HepG2 (cell line): ENCODE measurements at regions not wholly inside any gene's neighbourhood (a gene's known extent, or its start where the extent isn't known, plus 50 kb on each side); places are given as distances from the start of the nearest gene placed in this dataset.

ENCODE experiments used
- ATAC-seq: fragments of 200-7000 bp; cut with Tn5 transposase; 3 replicates; pipeline ENCODE4 v1.9.1; 2020; ENCODE audit warnings: mild to moderate bottlenecking, moderate library complexity
- BruUV-seq: library from RNA; stranded (reverse); fragments of 400-500 nt; replicated peaks from 2 replicates; lab custom pipeline; 2021; lab: Mats Ljungman, UMichigan
- CTCF ChIA-PET: fragments of 300-600 bp; formaldehyde crosslinking; extraction: SDS; loops from one replicate; lab custom pipeline; 2021; ENCODE audit warnings: low total read pairs, inconsistent platforms, low intra/inter-chr PET ratio; lab: Yijun Ruan, JAX
- POLR2A ChIA-PET: fragments of 350-600 bp; sonication (Branson Sonifier 250); formaldehyde crosslinking; loops from one replicate; lab custom pipeline; 2020; ENCODE audit warnings: antibody characterized with exemption, inconsistent platforms; lab: Yijun Ruan, JAX
- DNase-seq: peaks from one replicate; pipeline ENCODE4 v3.0.0-alpha.2; 2015; ENCODE audit warnings: low spot score
- FAIRE-seq: peaks from 3 replicates; lab custom pipeline; 2011; peaks lifted over from hg19 to GRCh38; lab: Jason Lieb, UNC
- H2AFZ ChIP-seq: one replicate; pipeline ENCODE4 v1.6.1; 2011; ENCODE audit warnings: low read length, inconsistent platforms
- H3K27ac ChIP-seq: fragments of 300-600 bp; 3 replicates; pipeline ENCODE4 v1.8.0; 2011; ENCODE audit warnings: mixed run types, mild to moderate bottlenecking, mixed read lengths, low read length, inconsistent platforms; ENCODE audit not compliant: insufficient read depth; ENCODE audit errors: extremely low read length
- H3K27me3 ChIP-seq, 2 experiments: fragments of 200-600 bp in 1 of 2; 2 replicates in 1 of 2; 3 replicates in 1 of 2; pipeline versions ENCODE4 v1.6.0 to v1.8.0; 2011; ENCODE audit warnings: low read length in 2 of 2, mild to moderate bottlenecking in 2 of 2, moderate library complexity in 2 of 2, inconsistent platforms in 1 of 2; ENCODE audit not compliant: insufficient read depth in 2 of 2, control insufficient read depth in 1 of 2
- H3K36me3 ChIP-seq, 2 experiments: fragments of 200-600 bp in 1 of 2; replicated peaks in 1 of 2; 2 replicates in 1 of 2; 3 replicates in 1 of 2; pipeline versions ENCODE4 v1.5.1 to v1.8.0; 2011; ENCODE audit warnings: low read length in 2 of 2, inconsistent platforms in 1 of 2; ENCODE audit not compliant: insufficient read depth in 2 of 2, control insufficient read depth in 1 of 2
- H3K4me1 ChIP-seq: 2 replicates; pipeline ENCODE4 v1.5.1; 2012; ENCODE audit warnings: low read length, inconsistent platforms; ENCODE audit not compliant: insufficient read depth
- H3K4me2 ChIP-seq: 2 replicates; pipeline ENCODE4 v1.6.0; 2011; ENCODE audit warnings: low read depth, low read length, inconsistent platforms
- H3K4me3 ChIP-seq, 3 experiments: fragments of 200-600 bp in 1 of 3; sonication (generic), shearing (Covaris generic) in 1 of 3; replicated peaks in 1 of 3; 2 replicates each; pipeline ENCODE4 v1.5.1; 2011 to 2016; ENCODE audit warnings: low read length in 3 of 3, inconsistent platforms in 2 of 3, low read depth in 2 of 3, mild to moderate bottlenecking in 2 of 3, control low read depth in 1 of 3, mixed read lengths in 1 of 3; ENCODE audit not compliant: insufficient read depth in 1 of 3
- H3K79me2 ChIP-seq: one replicate; pipeline ENCODE4 v1.6.1; 2011; ENCODE audit warnings: low read length, inconsistent platforms; ENCODE audit not compliant: insufficient read depth
- H3K9ac ChIP-seq: 2 replicates; pipeline ENCODE4 v1.6.0; 2011; ENCODE audit warnings: mild to moderate bottlenecking, low read depth, low read length, inconsistent platforms; ENCODE audit not compliant: insufficient read depth
- H3K9me3 ChIP-seq: 2 replicates; pipeline ENCODE4 v1.5.1; 2012; ENCODE audit warnings: mild to moderate bottlenecking, low read length
- H4K20me1 ChIP-seq: 2 replicates; pipeline ENCODE4 v1.6.0; 2011; ENCODE audit warnings: inconsistent platforms, mild to moderate bottlenecking, low read length, moderate library complexity; ENCODE audit not compliant: insufficient read depth
- DPF2 ChIP-seq: sonication (generic); formaldehyde crosslinking; IDR thresholded peaks from 2 replicates; pipeline ENCODE4 v1.4.0; 2020; ENCODE audit warnings: mild to moderate bottlenecking, low read depth, missing genetic modification reagents, borderline replicate concordance
- E2F2 ChIP-seq: sonication (generic); formaldehyde crosslinking; IDR thresholded peaks from 2 replicates; pipeline ENCODE4 v1.4.0; 2020; ENCODE audit warnings: missing genetic modification reagents, borderline replicate concordance
- FOXJ3 ChIP-seq: sonication (generic); formaldehyde crosslinking; IDR thresholded peaks from 2 replicates; pipeline ENCODE4 v1.4.0; 2020; ENCODE audit warnings: missing genetic modification reagents, mild to moderate bottlenecking, borderline replicate concordance
- HNRNPLL ChIP-seq: fragments of 200-400 bp; formaldehyde crosslinking; IDR thresholded peaks from 2 replicates; pipeline ENCODE4 v1.6.1; 2017; ENCODE audit warnings: mild to moderate bottlenecking, low read depth, low read length; ENCODE audit not compliant: poor library complexity, severe bottlenecking
- HOXD1 ChIP-seq: sonication (generic); formaldehyde crosslinking; IDR thresholded peaks from 2 replicates; pipeline ENCODE4 v1.5.0; 2020; ENCODE audit warnings: missing genetic modification reagents
- KDM1A ChIP-seq: IDR thresholded peaks from 2 replicates; pipeline ENCODE4 v1.6.1; 2016; ENCODE audit warnings: missing compliant biosample characterization
- LBX2 ChIP-seq: sonication (generic); formaldehyde crosslinking; IDR thresholded peaks from 2 replicates; pipeline ENCODE4 v1.5.0; 2020; ENCODE audit warnings: missing genetic modification reagents, mild to moderate bottlenecking, borderline replicate concordance
- MZF1 ChIP-seq: sonication (generic); formaldehyde crosslinking; IDR thresholded peaks from 2 replicates; pipeline ENCODE4 v1.8.1; 2023; ENCODE audit warnings: mild to moderate bottlenecking, missing genetic modification reagents, borderline replicate concordance
- NFKBIZ ChIP-seq: IDR thresholded peaks from 2 replicates; pipeline ENCODE4 v1.6.1; 2018; ENCODE audit warnings: missing genetic modification reagents, missing compliant biosample characterization
- RERE ChIP-seq: IDR thresholded peaks from 2 replicates; pipeline ENCODE4 v1.6.1; 2016; ENCODE audit warnings: low read depth, missing genetic modification reagents, missing compliant biosample characterization
- RFXANK ChIP-seq: IDR thresholded peaks from 2 replicates; pipeline ENCODE4 v1.6.1; 2016
- SAP130 ChIP-seq: IDR thresholded peaks from 2 replicates; pipeline ENCODE4 v1.6.1; 2016; ENCODE audit warnings: low read depth
- STAT5B ChIP-seq: sonication (generic); formaldehyde crosslinking; IDR thresholded peaks from 2 replicates; pipeline ENCODE4 v1.4.0; 2020; ENCODE audit warnings: missing genetic modification reagents
- THAP7 ChIP-seq: sonication (generic); formaldehyde crosslinking; IDR thresholded peaks from 2 replicates; pipeline ENCODE4 v1.8.1; 2023; ENCODE audit warnings: mild to moderate bottlenecking, missing genetic modification reagents
- ZNF263 ChIP-seq: sonication (generic); formaldehyde crosslinking; IDR thresholded peaks from 2 replicates; pipeline ENCODE4 v1.4.0; 2020; ENCODE audit warnings: missing genetic modification reagents
- ZNF276 ChIP-seq: sonication (generic); formaldehyde crosslinking; IDR thresholded peaks from 2 replicates; pipeline ENCODE4 v1.4.0; 2020; ENCODE audit warnings: mild to moderate bottlenecking, low read depth, missing genetic modification reagents
- ZNF580 ChIP-seq: IDR thresholded peaks from 2 replicates; pipeline ENCODE4 v1.6.1; 2016; ENCODE audit warnings: low read depth, borderline replicate concordance
- WGBS: methylation state at CpG from one replicate; pipeline ENCODE4 v1.1.6; 2017; ENCODE audit warnings: low lambda C conversion rate; 5-methylcytosine and 5-hydroxymethylcytosine counted together
- in situ Hi-C: cut with HindIII; loops from 2 replicates; pipeline ENCODE4 v1.10.0; 2017; ENCODE audit warnings: low pct_unique_long_range_greater_than_20kb; ENCODE audit not compliant: extremely low pct_ligation_motif_present
- intact Hi-C: fragments of 100-400 bp; cut with micrococcal nuclease; formaldehyde crosslinking; loops from one replicate; pipeline ENCODE4 v1.10.0; 2022; ENCODE audit not compliant: unreplicated experiment

- no peaks in the 10 kb centered on the region for H3K4me1 ChIP-seq
- no peak overlapping the region for H3K4me2 ChIP-seq
- no peaks in the 10 kb centered on the region for H3K36me3 ChIP-seq
- ChIA-PET POLR2A (no interaction called here), CTCF (no interaction called here)
- 50% methylated on average over 4 of the region's 4 CpGs for WGBS
- FAIRE-seq = no peak
- intact Hi-C loops = no loop called here
- no TSS peak for BruUV-seq
- no peaks in the 10 kb centered on the region for H3K27me3 ChIP-seq
- no peak overlapping the region for H2AFZ ChIP-seq
- H3K4me3 ChIP-seq = no peak overlapping the region
- no peak for ATAC-seq
- DNase-seq = no peak
- no peak overlapping the region for H3K9ac ChIP-seq
- H3K79me2 ChIP-seq = no peaks in the 10 kb centered on the region
- H4K20me1 ChIP-seq = no peaks in the 10 kb centered on the region
- no peak overlapping the region for H3K27ac ChIP-seq
- H3K9me3 ChIP-seq = peaks cover 20% of the 10 kb centered on the region
- in situ Hi-C loops = no loop called here
- no peak for TF ChIP-seq HOXD1 (CRISPR knock-in tag)
- TF ChIP-seq HNRNPLL = no peak
- no peak for TF ChIP-seq RERE (CRISPR knock-in tag)
- TF ChIP-seq LBX2 = no peak
- no peak for TF ChIP-seq THAP7
- TF ChIP-seq DPF2 (CRISPR knock-in tag) = no peak
- no peak for TF ChIP-seq RFXANK
- TF ChIP-seq KDM1A (CRISPR knock-in tag) = no peak
- no peak for TF ChIP-seq ZNF263 (CRISPR knock-in tag)
- TF ChIP-seq MZF1 (CRISPR knock-in tag) = no peak
- TF ChIP-seq ZNF276 (CRISPR knock-in tag) = no peak
- no peak for TF ChIP-seq NFKBIZ (CRISPR knock-in tag)
- TF ChIP-seq E2F2 (CRISPR knock-in tag) = no peak
- no peak for TF ChIP-seq STAT5B (CRISPR knock-in tag)
- TF ChIP-seq SAP130 (CRISPR knock-in tag) = no peak
- no peak for TF ChIP-seq ZNF580 (CRISPR knock-in tag)
- no peak for TF ChIP-seq FOXJ3 (CRISPR knock-in tag)
Measured at GRCh38 chr2:150091846-150092245, 395.6 kb downstream of the RND3 start.
